CD4-positive, alpha-beta T cell treated with Interleukin-6 at 100 ng/mL for 8 hours (primary cell): ENCODE measurements at regions not wholly inside any gene's neighbourhood (a gene's known extent, or its start where the extent isn't known, plus 50 kb on each side); places are given as distances from the start of the nearest gene placed in this dataset.

ENCODE experiments used
- DNase-seq: peaks from one replicate; pipeline ENCODE4 v3.0.0-alpha.2; 2020; ENCODE audit warnings: mixed read lengths, low spot score

GRCh38 chr15:94607176-94607654 is 375.9 kb downstream of the MCTP2 start:
- DNase-seq = no peak

GRCh38 chr15:94610069-94610468 is 378.7 kb downstream of the MCTP2 start:
- DNase-seq = no peak

DNA sequence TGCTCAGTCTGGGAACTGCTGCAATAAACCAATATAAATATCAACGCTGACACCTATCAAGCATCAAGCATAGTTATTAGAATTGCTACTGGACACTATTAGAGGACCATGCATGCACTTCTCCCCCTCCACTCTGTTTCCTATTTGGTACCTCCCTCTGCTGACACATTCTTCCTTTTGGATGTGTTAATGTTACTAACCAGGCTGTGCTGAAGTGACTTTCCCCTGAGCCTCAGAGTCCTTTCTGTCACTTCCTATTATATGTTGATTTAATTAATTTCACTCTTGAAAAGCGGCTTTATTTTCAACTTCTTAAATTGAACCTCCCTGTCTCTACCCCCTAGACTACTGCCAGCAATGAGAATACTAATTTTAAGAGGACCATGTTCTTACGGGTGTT is 379.1 kb downstream of the MCTP2 start:
- DNase-seq = no peak

GRCh38 chr15:94611656-94612055 is 380.3 kb downstream of the MCTP2 start:
- DNase-seq = no peak

DNA sequence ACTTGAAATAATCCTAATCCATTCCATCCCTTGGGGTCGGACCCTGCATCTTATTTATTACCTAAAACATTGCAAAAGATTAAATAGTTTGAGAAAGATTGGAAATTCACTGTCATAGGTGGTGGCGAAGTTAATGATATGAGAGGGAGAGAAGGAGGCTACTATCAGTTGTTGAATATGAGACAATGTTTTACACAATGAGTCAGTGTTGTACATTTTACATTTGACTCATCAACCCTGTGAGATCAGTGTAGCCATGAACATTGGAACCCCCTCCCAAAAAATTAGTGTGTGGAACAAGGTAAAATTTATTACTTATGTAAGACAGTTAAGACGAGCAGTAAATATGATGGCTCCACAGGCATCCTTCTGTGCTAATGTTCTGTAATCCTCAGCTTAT is 384.3 kb downstream of the MCTP2 start:
- DNase-seq = no peak

DNA sequence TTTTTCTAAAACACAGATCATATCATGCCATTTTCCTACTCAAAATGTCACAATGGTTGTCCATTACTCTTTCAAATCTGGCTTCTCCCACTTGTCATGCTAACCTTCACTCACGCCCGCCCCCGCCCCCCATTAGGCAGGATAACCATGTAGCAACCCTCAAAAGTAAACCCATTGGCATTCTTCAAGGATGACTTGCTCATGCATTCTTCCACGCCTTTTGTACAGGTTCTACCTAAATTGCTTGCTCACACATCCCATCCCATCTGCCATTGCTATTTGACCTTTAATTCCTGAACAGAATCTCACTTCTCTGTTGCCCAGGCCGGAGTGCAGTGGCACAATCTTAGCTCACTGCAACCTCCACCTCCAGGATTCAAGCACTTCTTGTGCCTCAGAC is 389.3 kb downstream of the MCTP2 start:
- no peak for DNase-seq

DNA sequence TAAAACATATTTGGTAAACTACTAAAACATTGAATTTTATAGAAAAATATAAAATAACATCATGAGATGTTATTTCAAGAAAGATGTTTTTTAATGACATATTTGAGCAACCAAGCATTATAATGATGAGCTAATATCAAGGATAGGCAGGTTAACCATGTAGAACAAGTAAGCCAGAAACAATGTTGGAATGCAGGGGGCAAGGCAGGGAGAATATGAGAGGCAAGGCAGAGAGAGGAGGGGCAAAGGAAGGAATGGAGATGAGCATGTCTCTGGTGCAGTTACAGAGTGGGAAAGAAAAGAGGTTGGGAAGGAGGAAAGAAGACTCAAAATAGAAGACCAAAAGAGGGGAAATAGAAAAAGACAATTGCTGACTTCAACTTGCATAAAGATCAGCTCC is 390.4 kb downstream of the MCTP2 start:
- no peak for DNase-seq

- no peak for DNase-seq
These were observed 395.6 kb downstream of the MCTP2 start for GRCh38 chr15:94626949-94627348.

GRCh38 chr15:94631608-94632007 is 400.2 kb downstream of the MCTP2 start:
- DNase-seq = no peak

DNA sequence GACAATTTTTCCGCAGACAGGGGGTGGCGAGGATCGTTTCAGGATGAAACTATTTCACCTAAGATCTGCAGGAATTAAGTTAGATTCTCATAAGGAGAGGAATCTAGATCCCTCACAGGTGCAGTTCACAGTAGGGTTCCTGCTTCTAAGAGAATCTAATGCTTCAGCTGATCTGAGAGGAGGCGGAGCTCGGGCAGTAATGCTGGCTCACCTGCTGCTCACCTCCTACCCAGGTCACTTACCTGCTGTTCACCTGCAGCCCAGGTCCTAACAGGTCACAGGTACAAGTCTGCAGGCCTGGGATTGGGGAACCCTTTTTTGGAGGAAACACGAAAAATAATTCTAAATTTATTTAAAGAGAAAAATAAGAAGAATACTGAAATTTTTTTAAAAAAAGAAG is 406.8 kb downstream of the MCTP2 start:
- DNase-seq = no peak

DNA sequence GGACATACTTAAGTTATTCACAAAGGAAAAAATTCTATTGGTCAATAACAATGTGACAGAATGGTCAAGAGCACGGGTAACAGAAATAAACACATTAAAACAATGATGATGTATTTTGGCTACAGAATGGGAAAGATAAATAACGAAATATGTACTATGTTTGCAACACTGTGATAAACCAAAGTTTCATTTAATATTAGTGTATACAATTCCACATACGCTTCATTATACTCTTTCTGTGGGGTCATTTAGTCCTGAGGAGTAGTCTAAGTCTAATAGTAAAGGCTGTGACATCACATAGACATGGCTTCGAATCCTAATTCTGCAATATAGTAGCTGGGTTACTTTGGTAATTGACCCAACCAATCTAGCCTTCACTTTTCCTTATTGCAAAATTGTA is 408.3 kb downstream of the MCTP2 start:
- DNase-seq = no peak

- no peak for DNase-seq
These were observed 413.1 kb downstream of the MCTP2 start for GRCh38 chr15:94644433-94644832.

GRCh38 chr15:94653071-94653470 is 421.7 kb downstream of the MCTP2 start:
- no peak for DNase-seq

DNA sequence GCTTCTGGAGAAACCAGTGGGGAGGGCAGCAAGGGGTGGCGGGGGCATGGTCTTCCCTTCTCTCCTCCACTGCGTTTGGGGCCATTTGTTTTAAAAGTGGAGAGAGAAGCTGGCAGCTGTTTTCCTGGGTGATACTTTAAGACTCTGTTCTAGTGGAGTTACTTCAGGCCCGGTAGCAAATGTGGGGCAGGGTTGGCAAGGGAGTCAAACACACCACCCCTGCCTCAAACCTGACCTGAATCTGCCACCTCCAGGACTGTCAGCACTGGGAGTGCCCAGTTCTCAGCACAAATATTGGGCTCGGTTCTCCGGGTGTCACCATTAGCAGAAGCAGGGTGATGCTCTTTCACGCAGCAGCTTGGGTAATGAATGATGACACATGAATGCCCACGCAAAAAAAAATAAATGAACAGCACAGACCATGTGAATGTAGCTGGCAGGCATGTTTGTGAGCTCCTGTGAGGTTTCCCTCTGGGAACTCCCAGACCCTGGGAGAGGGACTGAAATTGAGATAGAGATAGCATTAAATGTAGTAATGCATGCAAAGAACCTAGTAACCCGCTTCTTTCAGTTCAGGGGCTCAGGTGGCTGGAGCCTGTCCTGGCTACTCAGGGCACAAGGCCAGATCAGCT is 424.0 kb downstream of the MCTP2 start:
- DNase-seq = no peak

- DNase-seq = no peak
These were observed 434.5 kb downstream of the MCTP2 start for GRCh38 chr15:94665676-94666441.

GRCh38 chr15:94666553-94666952 is 435.2 kb downstream of the MCTP2 start:
- no peak for DNase-seq

GRCh38 chr15:94667109-94667508 is 435.7 kb downstream of the MCTP2 start:
- no peak for DNase-seq

GRCh38 chr15:94670438-94671034 is 439.2 kb downstream of the MCTP2 start:
- DNase-seq = no peak

DNA sequence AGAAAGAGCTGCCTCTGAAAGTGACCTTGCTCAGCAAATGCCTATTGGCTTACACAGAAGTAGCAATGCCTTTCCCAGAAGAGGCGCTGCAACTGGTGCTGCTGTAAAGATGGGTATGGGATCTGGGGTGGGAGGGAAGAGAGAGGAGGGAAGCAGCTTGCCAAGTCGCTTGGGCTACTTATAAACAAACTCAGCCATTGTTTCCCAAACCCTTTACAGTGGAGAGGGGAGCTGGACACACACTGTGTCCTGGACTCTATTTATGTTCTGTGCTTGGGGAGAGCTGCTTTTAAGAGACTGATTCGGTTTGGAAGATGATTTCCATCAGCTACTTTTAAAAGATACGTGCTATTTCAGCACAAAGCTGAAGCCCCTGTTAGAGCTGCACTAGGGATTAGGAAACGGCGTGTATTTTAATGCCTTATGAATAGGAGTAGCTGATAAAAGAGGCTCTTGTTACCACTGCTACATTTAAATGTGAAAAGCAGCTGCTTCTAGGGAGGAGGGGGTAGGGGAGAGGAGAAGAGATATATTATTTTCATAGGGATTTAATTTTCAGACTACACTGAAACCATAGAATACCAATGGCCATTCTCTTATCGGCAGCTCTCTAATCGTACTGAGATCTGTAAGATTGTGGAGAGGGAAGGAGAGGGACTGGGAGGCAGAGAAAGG is 440.6 kb downstream of the MCTP2 start:
- DNase-seq = no peak

DNA sequence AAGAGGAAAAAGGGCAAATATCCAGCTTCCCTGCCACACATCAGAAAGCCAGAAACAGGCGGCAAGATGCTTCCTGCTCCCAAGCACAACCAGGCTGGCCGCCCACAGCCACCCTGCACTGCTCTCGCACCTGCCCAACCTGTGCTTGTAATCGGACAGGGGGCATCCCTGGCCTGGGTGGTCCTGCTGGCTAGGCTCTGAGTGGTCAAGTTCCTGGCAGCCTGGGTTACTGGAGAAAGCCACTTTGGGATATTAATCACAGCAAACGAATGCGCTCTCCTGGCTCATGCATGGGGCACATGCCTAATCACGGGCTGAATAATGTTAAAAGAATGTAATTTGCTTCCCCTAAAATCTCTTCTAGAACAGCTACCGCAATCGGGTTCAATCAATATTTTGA is 442.4 kb downstream of the MCTP2 start:
- no peak for DNase-seq

DNA sequence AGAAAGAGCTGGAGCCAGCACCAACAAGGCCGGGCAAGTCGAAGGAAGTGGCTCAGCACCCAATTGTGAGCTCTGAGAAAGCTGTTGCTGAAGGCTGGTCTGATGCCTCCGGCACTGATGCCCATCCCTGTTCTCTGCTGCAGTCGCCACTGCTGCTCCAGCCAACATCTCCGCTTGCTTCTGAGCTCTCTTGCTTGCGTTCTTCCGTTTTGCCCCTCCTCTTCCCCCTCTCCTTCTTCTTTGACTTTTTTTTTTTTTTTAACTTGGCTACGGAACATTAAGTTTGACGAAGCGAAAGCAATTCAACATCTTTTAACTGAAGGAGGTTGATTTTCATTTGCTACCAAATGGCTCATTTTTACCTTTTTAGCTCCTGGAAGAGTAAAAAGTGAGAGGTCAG is 442.9 kb downstream of the MCTP2 start:
- no peak for DNase-seq

- DNase-seq = no peak
These were observed 445.9 kb downstream of the MCTP2 start for GRCh38 chr15:94677202-94677790.
